GM18858 (cell line): ENCODE measurements at regions not wholly inside any gene's neighbourhood (a gene's known extent, or its start where the extent isn't known, plus 50 kb on each side); places are given as distances from the start of the nearest gene placed in this dataset.
"Not testable (repeated sequence)": the region's sequence is repeated elsewhere in the genome, so short reads cannot be mapped to it uniquely, and the experiment has no call there.

Experiments used
- ATAC-seq: cut with Tn5 transposase; IDR thresholded peaks from one replicate; pipeline ENCODE4 v1.9.1; 2021; ENCODE audit not compliant: unreplicated experiment

DNA sequence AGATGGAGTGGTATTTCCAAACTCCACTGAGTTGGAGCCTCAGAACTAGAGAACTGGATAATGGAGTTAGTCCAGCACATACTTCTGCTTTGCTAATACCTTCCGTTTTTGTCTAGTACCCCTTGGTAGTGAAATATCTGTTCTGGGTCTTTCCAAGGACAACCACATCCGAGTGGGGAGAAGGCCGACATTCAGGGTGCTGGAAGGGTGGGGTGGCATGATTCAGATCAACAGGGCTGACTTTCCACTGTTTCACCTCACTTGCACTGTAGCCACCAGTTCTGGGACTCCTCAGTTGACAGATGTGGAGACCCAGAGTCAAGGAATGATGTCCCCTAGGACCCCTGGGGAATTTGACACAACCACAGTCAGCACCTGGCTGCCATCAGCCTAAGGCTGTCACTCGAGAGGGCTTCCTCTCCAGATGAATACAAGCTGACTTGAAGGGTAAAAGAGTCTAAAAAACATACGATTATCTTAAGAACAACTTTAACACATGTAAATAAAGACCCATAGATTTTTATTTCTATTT, 84.8 kb upstream of the HNF1B start:
- peak; percentile 35 for ATAC-seq

GRCh38 chr17:37828651-37829124, 83.8 kb upstream of the HNF1B start:
- no peak for ATAC-seq

DNA sequence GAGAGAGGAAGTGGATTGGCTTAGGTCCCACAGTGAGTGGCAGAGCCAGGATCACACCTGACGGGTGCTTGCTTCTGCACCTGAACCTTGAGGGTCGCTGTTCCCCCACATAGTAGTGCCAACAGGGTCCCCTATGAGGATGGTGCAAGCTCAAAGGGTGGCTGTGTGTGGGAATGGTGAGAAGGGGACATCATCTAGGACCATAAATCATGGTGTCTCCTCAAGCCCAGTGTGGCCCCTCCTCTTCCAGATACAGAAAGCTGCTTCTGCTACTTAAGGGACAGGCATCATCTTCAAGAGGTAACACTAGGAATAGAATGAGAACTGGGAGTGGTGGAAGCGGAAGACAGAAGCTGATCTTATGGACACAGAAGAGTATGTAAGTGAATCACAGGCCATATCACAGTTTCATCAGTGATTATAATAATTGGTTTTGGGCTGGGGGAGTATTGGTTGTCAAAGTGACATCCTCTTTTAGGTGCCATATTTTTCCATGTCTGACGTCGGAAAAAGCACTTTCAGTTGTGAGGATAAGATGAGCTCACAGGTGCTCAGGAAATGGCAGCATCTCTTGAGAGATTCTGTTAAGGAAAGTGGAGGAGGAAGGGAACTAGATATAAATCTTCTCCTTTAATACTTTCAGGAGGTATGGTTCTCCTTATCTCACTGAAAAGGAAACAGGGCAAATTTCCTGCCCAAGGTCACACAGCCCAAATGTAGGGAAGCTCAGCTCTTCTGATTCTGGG, 83.2 kb upstream of the HNF1B start:
- ATAC-seq = no peak

DNA sequence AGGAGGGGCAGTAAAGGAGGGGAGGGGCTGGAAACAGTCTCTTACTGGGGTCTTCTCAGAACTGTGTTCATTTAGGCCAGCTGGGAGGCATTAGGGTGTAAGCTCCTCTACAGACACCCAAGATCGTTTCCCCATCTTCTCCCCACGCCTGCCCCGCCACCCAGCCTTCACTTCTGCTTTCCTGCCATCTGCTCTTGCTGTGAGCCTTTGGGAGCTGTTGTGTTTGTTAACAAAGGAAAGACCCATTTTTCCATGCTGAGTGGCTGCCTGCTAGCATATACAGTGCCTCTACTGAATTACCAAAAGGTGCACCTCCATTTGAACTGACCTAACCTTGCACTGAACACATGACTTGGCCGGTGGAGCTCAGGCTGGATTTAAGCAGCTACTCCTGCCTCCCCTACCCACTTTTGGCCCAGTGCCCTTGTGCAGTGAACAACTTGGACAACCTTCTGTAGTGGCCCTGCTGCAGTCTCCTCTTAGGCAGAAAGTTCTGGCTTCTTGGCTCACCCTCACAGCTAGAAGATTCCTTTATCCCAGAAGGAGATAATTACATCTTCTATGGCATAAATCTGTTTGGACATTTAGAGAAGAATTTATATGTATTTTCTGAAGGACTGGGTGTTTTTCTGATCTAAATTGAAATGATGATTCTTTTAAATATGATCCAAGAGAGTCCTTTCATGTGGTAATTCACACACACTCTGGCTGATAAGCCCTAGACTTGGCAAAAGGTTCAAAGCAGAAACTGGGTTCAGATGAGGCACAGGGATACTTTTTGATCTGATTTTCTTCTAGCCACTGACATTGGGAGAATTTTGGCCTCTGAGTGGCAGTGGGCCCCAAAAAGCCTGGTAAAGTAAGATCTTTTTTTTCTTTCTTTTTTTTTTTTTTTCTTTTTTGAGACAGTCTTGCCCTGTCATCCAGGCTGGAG, 81.9 kb upstream of the HNF1B start:
- no peak for ATAC-seq

- ATAC-seq = no peak
These were observed 81.0 kb upstream of the HNF1B start for GRCh38 chr17:37825851-37826250.

- no peak for ATAC-seq
These were observed 80.0 kb upstream of the HNF1B start for GRCh38 chr17:37824534-37825485.

- ATAC-seq = no peak
These were observed 79.1 kb upstream of the HNF1B start for GRCh38 chr17:37823996-37824395.

- no peak for ATAC-seq
These were observed 76.3 kb upstream of the HNF1B start for GRCh38 chr17:37820995-37821713.

DNA sequence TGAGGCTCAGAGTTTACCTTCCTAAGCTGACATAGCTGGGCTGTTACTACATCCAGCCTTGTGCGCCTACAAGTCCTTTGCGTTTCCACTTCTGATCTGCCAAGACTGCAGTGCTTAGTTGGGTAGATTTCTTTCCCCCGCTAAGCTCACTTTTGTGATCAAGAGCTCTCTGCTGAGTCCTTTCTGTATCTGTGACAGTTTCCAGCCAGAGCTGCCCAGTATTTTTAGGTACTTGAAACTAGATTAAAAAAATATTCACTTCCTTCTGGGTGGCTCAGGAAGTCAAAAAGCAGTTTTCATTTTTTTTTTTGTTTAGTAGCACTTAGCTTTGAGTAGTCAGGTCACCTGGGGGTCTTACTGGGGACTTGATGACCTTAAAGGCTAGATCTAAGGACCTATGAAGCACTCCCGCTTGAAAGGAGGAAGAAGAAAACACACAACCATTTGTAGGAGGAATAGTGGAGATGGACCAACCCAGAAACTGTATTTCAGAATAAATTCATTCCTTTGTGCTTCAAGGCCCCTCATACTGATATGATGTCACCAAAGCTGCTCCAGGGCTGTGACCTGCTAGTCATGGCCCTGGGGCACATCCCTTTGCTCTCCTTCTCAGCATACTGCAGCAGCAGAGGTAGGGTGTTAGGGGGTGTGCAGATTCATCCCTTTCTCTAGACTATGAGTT, 75.6 kb upstream of the HNF1B start:
- ATAC-seq = no peak

DNA sequence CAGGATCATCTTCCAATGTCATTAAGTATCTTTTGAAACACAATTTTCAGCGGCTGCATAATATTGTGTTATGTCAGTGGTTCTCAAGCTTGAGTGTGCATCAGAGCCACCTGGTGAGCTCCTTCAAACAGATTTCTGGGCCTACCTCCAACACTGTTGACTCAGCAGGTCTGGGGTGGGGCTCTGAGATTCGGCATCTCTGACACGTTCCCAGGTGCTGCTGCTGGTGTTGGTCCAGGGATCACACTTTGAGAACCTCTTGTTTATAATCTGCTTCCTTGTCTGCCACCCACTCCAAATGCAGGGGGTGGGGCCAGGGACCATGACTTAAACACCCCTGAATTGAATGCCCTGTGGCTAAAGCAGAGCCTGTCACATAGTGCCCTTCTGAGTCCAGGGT, 73.8 kb upstream of the HNF1B start:
- no peak for ATAC-seq

- ATAC-seq = no peak
These were observed 72.1 kb upstream of the HNF1B start for GRCh38 chr17:37816950-37817349.

DNA sequence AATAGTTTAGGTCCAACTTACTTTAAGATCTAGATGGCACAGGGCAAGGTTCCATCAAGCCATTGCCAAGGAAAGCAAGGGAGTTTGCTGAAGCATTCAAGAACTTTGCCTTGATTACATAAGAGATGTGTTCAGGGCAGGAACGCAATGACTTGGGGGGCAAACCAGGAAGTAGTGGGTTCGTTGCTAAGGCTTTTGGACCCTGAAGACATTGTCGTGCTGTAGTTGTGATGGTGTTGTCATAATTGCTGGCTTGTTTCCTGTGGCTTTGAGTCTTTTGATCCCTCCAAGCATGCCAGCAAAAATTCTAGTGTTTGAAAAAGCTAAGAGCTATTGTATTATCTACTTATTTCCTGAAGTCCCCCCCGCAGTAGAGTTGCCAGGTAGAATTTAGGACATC, 70.7 kb upstream of the HNF1B start:
- ATAC-seq = no peak

GRCh38 chr17:37813751-37814150, 68.9 kb upstream of the HNF1B start:
- no peak for ATAC-seq

GRCh38 chr17:37808846-37809245, 64.0 kb upstream of the HNF1B start:
- not testable (repeated sequence) for ATAC-seq

DNA sequence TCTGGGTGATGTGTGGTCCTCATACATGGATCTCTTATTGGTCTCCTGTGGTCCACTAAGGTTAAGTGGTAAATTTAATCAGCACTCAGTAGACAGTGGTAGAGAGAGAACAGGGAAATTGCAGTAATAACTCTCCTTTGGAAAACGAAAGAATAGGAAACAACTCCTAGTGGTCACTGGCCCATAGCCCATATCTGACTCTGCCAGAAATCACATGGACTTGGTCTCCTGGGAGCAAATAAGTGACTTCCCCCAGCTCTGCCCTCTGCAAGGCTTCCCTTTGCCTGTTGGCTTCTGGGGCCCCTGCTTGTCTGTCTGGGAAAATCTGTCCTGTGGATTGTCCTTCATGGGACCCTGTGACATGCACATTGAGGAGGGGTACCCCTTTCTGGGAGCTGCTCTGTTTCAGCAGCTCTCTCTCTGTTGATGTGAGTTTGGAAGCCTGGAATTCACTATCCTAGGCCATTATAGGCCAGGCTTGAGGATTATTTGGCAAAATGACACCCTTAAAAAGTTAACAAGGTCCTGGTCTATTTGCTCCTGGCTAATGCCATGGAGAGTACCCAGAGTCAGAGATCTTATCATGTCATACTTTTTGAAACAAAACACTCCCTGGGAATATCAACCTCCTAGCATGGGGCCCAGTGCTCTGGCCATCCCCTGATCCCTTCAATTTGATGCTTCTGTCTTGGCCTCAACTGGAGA, 58.0 kb upstream of the HNF1B start:
- ATAC-seq = no peak

DNA sequence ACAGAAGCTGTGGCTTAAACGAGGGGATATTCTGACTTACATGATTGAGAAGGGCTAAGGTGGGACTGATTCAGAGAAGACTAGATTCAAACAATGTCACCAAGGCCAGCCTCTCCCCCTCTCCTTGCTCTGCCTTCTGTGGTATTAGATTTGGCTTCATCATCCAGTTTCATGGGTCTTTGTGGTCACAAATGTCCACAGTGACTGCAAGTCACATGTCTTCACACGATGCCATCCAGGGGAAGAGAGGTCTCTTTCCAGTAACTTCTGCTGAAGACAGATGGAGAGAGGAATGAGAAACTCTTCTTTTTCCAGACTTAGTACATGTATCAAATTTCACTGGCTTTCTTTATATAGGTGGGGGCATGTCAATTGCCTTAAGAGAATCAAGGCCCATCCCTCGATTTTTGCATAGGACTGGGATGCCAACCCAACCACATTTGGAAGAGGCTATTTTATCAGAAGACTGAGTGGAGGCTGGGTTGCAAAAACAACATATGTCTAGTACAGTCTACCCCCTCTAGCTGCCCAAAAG, 57.3 kb upstream of the HNF1B start:
- ATAC-seq = no peak

- ATAC-seq = no peak
These were observed 56.3 kb upstream of the HNF1B start for GRCh38 chr17:37801171-37801570.

DNA sequence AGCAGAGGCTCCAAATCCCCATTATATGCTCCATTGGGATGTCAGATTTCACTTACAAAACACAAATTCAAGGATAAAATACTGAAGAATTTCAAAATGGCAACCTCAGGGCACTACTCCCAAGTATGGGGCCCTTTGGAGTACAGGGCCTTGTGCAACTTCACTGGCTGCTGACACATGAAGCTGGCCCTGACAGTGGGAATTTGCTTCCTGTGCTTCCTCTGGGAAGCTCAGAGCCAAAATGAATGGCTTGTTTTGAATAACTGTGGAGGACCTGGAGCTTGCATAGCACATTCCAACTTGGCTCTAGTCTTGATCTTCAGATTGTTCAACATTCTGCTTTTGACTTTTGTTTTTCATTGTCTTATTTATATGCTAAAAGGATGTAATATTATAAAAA, 52.3 kb upstream of the HNF1B start:
- ATAC-seq = no peak

DNA sequence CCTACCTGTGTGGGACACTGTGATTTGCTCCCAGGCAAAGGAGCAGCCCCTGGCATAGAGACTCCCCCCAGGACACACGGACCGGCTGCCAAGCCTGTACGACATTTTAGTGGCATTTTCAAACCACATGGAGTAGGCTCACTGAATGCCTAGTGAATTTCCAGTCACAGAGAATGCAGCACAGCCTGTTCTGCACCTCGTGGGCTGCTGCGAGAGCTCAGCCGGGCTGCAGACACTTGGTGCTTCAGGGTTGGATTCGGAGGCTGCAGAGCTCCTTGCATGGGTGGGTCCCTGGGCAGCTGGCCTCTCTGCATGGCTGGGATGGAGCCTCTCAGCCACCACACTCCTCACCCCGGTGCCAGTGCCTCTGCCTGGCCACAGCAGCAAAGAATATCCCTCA, 51.2 kb upstream of the HNF1B start:
- no peak for ATAC-seq
